Ovary (tissue), 3 donors: ENCODE measurements at regions not wholly inside any gene's neighbourhood (a gene's known extent, or its start where the extent isn't known, plus 50 kb on each side); places are given as distances from the start of the nearest gene placed in this dataset.

Source experiments
- CTCF ChIP-seq, 3 donors: fragments of 450-650 bp in 2 of 3; fragments of 200-600 bp in 1 of 3; IDR thresholded peaks; one replicate each; pipeline versions ENCODE4 v1.5.1 to v1.8.0; 2016 to 2022; ENCODE audit warnings: antibody characterized with exemption in 3 of 3, mild to moderate bottlenecking in 1 of 3
- EP300 ChIP-seq: sonication (generic); formaldehyde crosslinking; IDR thresholded peaks from one replicate; pipeline ENCODE4 v1.6.1; 2017; ENCODE audit warnings: antibody characterized with exemption
- POLR2A ChIP-seq: fragments of 450-650 bp; IDR thresholded peaks from one replicate; pipeline ENCODE4 v1.6.1; 2017; ENCODE audit warnings: antibody characterized with exemption, mild to moderate bottlenecking, moderate library complexity
- donor health status: DM: no; HTN: no; CAD: no.

GRCh38 chr7:91420606-91421005 lies 156.4 kb downstream of the FZD1 start:
- TF ChIP-seq CTCF (IDR thresholded peaks at IDR 0.05), result no peak
- no peak for TF ChIP-seq EP300
- TF ChIP-seq POLR2A, result no peak
